H9 (cell line): ENCODE measurements at regions not wholly inside any gene's neighbourhood (a gene's known extent, or its start where the extent isn't known, plus 50 kb on each side); places are given as distances from the start of the nearest gene placed in this dataset.

Source experiments
- DNase-seq: peaks from one replicate; pipeline ENCODE4 v3.0.0-alpha.2; 2017
- H2AFZ ChIP-seq: one replicate; pipeline ENCODE4 v1.6.1; 2013; ENCODE audit warnings: mild to moderate bottlenecking, low read length, control low read depth, moderate library complexity
- H2AK5ac ChIP-seq: 2 replicates; pipeline ENCODE4 v1.6.1; 2013; ENCODE audit warnings: low read length, control low read depth, mixed read lengths; ENCODE audit not compliant: insufficient read length
- H2BK120ac ChIP-seq: one replicate; pipeline ENCODE4 v1.6.1; 2013; ENCODE audit warnings: low read depth, mild to moderate bottlenecking, low read length, control low read depth, inconsistent platforms; ENCODE audit not compliant: poor library complexity, severe bottlenecking
- H2BK12ac ChIP-seq: 2 replicates; pipeline ENCODE4 v1.6.1; 2013; ENCODE audit warnings: low read length, control low read depth, mixed read lengths, low read depth; ENCODE audit not compliant: insufficient read length
- H2BK15ac ChIP-seq: 2 replicates; pipeline ENCODE4 v1.6.1; 2013; ENCODE audit warnings: low read depth, low read length, control low read depth
- H2BK20ac ChIP-seq: one replicate; pipeline ENCODE4 v1.6.1; 2013; ENCODE audit warnings: low read depth, mild to moderate bottlenecking, low read length, control low read depth, inconsistent platforms; ENCODE audit not compliant: poor library complexity, severe bottlenecking
- H2BK5ac ChIP-seq: 2 replicates; pipeline ENCODE4 v1.6.1; 2013; ENCODE audit warnings: low read length, control low read depth, mixed read lengths; ENCODE audit not compliant: insufficient read length
- H3K14ac ChIP-seq: 2 replicates; pipeline ENCODE4 v1.6.1; 2013; ENCODE audit warnings: low read length, control low read depth; ENCODE audit not compliant: insufficient read depth
- H3K18ac ChIP-seq: 2 replicates; pipeline ENCODE4 v1.6.1; 2013; ENCODE audit warnings: low read depth, mild to moderate bottlenecking, mixed read lengths, low read length, control low read depth; ENCODE audit not compliant: insufficient read length
- H3K23ac ChIP-seq: 2 replicates; pipeline ENCODE4 v1.6.1; 2013; ENCODE audit warnings: low read length, control low read depth, mixed read lengths, low read depth; ENCODE audit not compliant: insufficient read length
- H3K23me2 ChIP-seq: 2 replicates; pipeline ENCODE4 v1.6.1; 2013; ENCODE audit warnings: low read depth, mild to moderate bottlenecking, mixed read lengths, low read length, control low read depth; ENCODE audit not compliant: insufficient read length, poor library complexity, severe bottlenecking
- H3K27ac ChIP-seq: 2 replicates; pipeline ENCODE4 v1.5.1; 2013; ENCODE audit warnings: low read length, control low read depth, mixed read lengths, low read depth; ENCODE audit not compliant: insufficient read length
- H3K27me3 ChIP-seq: 2 replicates; pipeline ENCODE4 v1.6.1; 2013; ENCODE audit warnings: low read length, control low read depth, inconsistent platforms; ENCODE audit not compliant: insufficient read depth
- H3K4ac ChIP-seq: 2 replicates; pipeline ENCODE4 v1.6.1; 2013; ENCODE audit warnings: low read depth, mild to moderate bottlenecking, control low read depth, inconsistent platforms, low read length, moderate library complexity
- H3K4me1 ChIP-seq: 2 replicates; pipeline ENCODE4 v1.6.1; 2013; ENCODE audit warnings: low read length, control low read depth, inconsistent platforms; ENCODE audit not compliant: insufficient read depth
- H3K4me2 ChIP-seq: 2 replicates; pipeline ENCODE4 v1.6.1; 2013; ENCODE audit warnings: low read length, control low read depth, mixed read lengths; ENCODE audit not compliant: insufficient read length, insufficient read depth
- H3K56ac ChIP-seq: 2 replicates; pipeline ENCODE4 v1.6.1; 2013; ENCODE audit warnings: low read depth, mild to moderate bottlenecking, mixed read lengths, low read length, control low read depth; ENCODE audit not compliant: insufficient read length
- H3K79me1 ChIP-seq: 2 replicates; pipeline ENCODE4 v1.6.1; 2013; ENCODE audit warnings: low read depth, mild to moderate bottlenecking, moderate library complexity, low read length, control low read depth, inconsistent platforms; ENCODE audit not compliant: insufficient read depth, poor library complexity, severe bottlenecking
- H3K79me2 ChIP-seq: 2 replicates; pipeline ENCODE4 v1.6.1; 2013; ENCODE audit warnings: low read length, control low read depth, inconsistent platforms; ENCODE audit not compliant: insufficient read depth
- H3K9ac ChIP-seq: 2 replicates; pipeline ENCODE4 v1.6.1; 2013; ENCODE audit warnings: low read length, control low read depth, mixed read lengths; ENCODE audit not compliant: insufficient read length; ENCODE audit errors: extremely low read depth
- H3K9me3 ChIP-seq: one replicate; pipeline ENCODE4 v1.6.1; 2013; ENCODE audit warnings: low read depth, low read length, inconsistent platforms; ENCODE audit not compliant: control insufficient read depth
- H3T11ph ChIP-seq: one replicate; pipeline ENCODE4 v1.6.1; 2013; ENCODE audit warnings: mild to moderate bottlenecking, low read length, control low read depth, inconsistent platforms
- H4K20me1 ChIP-seq: one replicate; pipeline ENCODE4 v1.6.1; 2013; ENCODE audit not compliant: control insufficient read depth, insufficient read length, insufficient read depth
- H4K5ac ChIP-seq: 2 replicates; pipeline ENCODE4 v1.6.1; 2013; ENCODE audit warnings: low read depth, mild to moderate bottlenecking, mixed read lengths, low read length, control low read depth; ENCODE audit not compliant: insufficient read length
- H4K8ac ChIP-seq: replicated peaks from 2 replicates; pipeline ENCODE4 v1.6.1; 2013; ENCODE audit warnings: low read length, control low read depth, mixed read lengths, low read depth; ENCODE audit not compliant: insufficient read length
- H4K91ac ChIP-seq: 2 replicates; pipeline ENCODE4 v1.6.1; 2013; ENCODE audit warnings: low read depth, mild to moderate bottlenecking, moderate library complexity, mixed read lengths, low read length, control low read depth; ENCODE audit not compliant: insufficient read length
- H3K27ac Mint-ChIP-seq, 3 experiments: 2 replicates in 2 of 3; 3 replicates in 1 of 3; pipeline ENCODE4 v1.8.0; 2020 to 2021; ENCODE audit warnings: mixed read lengths in 3 of 3, mild to moderate bottlenecking in 1 of 3, moderate library complexity in 1 of 3
- H3K27me3 Mint-ChIP-seq: 2 replicates; pipeline ENCODE4 v1.8.0; 2021; ENCODE audit warnings: low read depth, mild to moderate bottlenecking, moderate library complexity, mixed read lengths
- H3K36me3 Mint-ChIP-seq, 3 experiments: 2 replicates in 2 of 3; 3 replicates in 1 of 3; pipeline ENCODE4 v1.8.0; 2020 to 2021; ENCODE audit warnings: low read depth in 3 of 3, mixed read lengths in 3 of 3; ENCODE audit not compliant: insufficient read depth in 1 of 3
- H3K4me1 Mint-ChIP-seq, 2 experiments: 2 replicates each; pipeline ENCODE4 v1.8.0; 2020; ENCODE audit warnings: mixed read lengths in 2 of 2
- H3K4me3 Mint-ChIP-seq, 2 experiments: 2 replicates in 1 of 2; 3 replicates in 1 of 2; pipeline ENCODE4 v1.8.0; 2020 to 2021; ENCODE audit warnings: mild to moderate bottlenecking in 2 of 2, mixed read lengths in 2 of 2, moderate library complexity in 1 of 2
- H3K9me3 Mint-ChIP-seq, 2 experiments: 2 replicates in 1 of 2; 3 replicates in 1 of 2; pipeline ENCODE4 v1.8.0; 2020; ENCODE audit warnings: mild to moderate bottlenecking in 2 of 2, mixed read lengths in 2 of 2, moderate library complexity in 1 of 2
- CTCF ChIP-seq: fragments of 200-600 bp; sonication (generic); conservative IDR thresholded peaks from 3 replicates; pipeline ENCODE4 v1.8.0; 2021; ENCODE audit warnings: antibody characterized with exemption, mild to moderate bottlenecking
- WGBS: extraction: QIAGEN DNeasy Blood & Tissue Kit; methylation state at CpG from one replicate; pipeline ENCODE4 v1.1.7; 2013; ENCODE audit warnings: missing lambda C conversion rate, low lambda C conversion rate, mixed read lengths; ENCODE audit not compliant: insufficient read length; ENCODE audit errors: extremely low coverage; 5-methylcytosine and 5-hydroxymethylcytosine counted together

- Histone ChIP-seq H4K8ac (no peak overlapping the region), H2AFZ (no peak overlapping the region), H3K79me2 (no peaks in the 10 kb centered on the region), H4K5ac (no peak overlapping the region), H3K18ac (no peak overlapping the region), H3K9ac (no peak overlapping the region), H2BK20ac (no peak overlapping the region), H3K27ac (no peak overlapping the region), H4K91ac (no peak overlapping the region), H3K23me2 (no peaks in the 10 kb centered on the region), H3K4ac (no peak overlapping the region), H3K23ac (no peak overlapping the region), H3K4me2 (no peak overlapping the region), H2BK15ac (no peak overlapping the region), H3K56ac (no peak overlapping the region), H2AK5ac (no peak overlapping the region), H2BK120ac (no peak overlapping the region), H3K4me1 (no peaks in the 10 kb centered on the region), H2BK12ac (no peak overlapping the region), H3K27me3 (no peaks in the 10 kb centered on the region), H2BK5ac (no peak overlapping the region), H3K14ac (no peak overlapping the region), H4K20me1 (no peaks in the 10 kb centered on the region), H3K79me1 (no peaks in the 10 kb centered on the region), H3K9me3 (no peaks in the 10 kb centered on the region), H3T11ph (no peak overlapping the region)
- no CpG with 5 or more reads among the region's 1 CpG for WGBS
- no peaks in the 10 kb centered on the region for H3K36me3 Mint-ChIP-seq
- no peak overlapping the region for H3K4me3 Mint-ChIP-seq
- no peak for DNase-seq
- no peak overlapping the region for H3K27ac Mint-ChIP-seq
- no peaks in the 10 kb centered on the region for H3K9me3 Mint-ChIP-seq
- no peaks in the 10 kb centered on the region for H3K27me3 Mint-ChIP-seq
- no peak for TF ChIP-seq CTCF
- H3K4me1 Mint-ChIP-seq, result 0 out of 4 replicates have a peak, but pooled peaks cover 0 to 2% of the 10 kb centered on the region in 2 experiments
These were observed 499.0 kb downstream of the PDGFC start for GRCh38 chr4:156472624-156473023.
